ENCODE measurements at regions not wholly inside any gene's neighbourhood (a gene's known extent, or its start where the extent isn't known, plus 50 kb on each side); places are given as distances from the start of the nearest gene placed in this dataset.

- no peak for DNase-seq (ENCODE audit: low spot score)
- Histone ChIP-seq H3K27me3 (ENCODE audit: control insufficient read depth in 4 of 4, insufficient read depth in 4 of 4, low read length in 3 of 4) (peaks cover 0 to 8% (median 0%) of the 10 kb centered on the region in 4 donors), H3K4me3 (ENCODE audit: low read depth in 1 of 3, low read length in 3 of 3) (no peak overlapping the region), H3K36me3 (ENCODE audit: control insufficient read depth in 4 of 4, insufficient read depth in 3 of 4, low read depth in 1 of 4, low read length in 3 of 4) (no peaks in the 10 kb centered on the region), H3K9me3 (ENCODE audit: control insufficient read depth in 4 of 4, low read length in 3 of 4) (no peaks in the 10 kb centered on the region), H3K9ac (ENCODE audit: low read depth in 1 of 2, low read length in 2 of 2) (no peak overlapping the region), H3K27ac (ENCODE audit: low read depth in 1 of 2, low read length in 2 of 2) (no peak overlapping the region), H3K4me1 (ENCODE audit: control insufficient read depth in 4 of 4, insufficient read depth in 4 of 4, low read length in 3 of 4) (no peaks in the 10 kb centered on the region)
- WGBS, result 89% methylated on average over 5 of the region's 5 CpGs
- TF ChIP-seq SP1 (IDR thresholded peaks at IDR 0.05) (no peak), TAF1 (conservative IDR thresholded peaks at IDR 0.05) (no peak), RAD21 (IDR thresholded peaks at IDR 0.05) (no peak), HNF4G (IDR thresholded peaks at IDR 0.05) (no peak), NR2F2 (IDR thresholded peaks at IDR 0.05) (no peak), FOXA1 (IDR thresholded peaks at IDR 0.05) (no peak), RXRA (IDR thresholded peaks at IDR 0.05) (no peak)
- TF ChIP-seq, protein P1, sequence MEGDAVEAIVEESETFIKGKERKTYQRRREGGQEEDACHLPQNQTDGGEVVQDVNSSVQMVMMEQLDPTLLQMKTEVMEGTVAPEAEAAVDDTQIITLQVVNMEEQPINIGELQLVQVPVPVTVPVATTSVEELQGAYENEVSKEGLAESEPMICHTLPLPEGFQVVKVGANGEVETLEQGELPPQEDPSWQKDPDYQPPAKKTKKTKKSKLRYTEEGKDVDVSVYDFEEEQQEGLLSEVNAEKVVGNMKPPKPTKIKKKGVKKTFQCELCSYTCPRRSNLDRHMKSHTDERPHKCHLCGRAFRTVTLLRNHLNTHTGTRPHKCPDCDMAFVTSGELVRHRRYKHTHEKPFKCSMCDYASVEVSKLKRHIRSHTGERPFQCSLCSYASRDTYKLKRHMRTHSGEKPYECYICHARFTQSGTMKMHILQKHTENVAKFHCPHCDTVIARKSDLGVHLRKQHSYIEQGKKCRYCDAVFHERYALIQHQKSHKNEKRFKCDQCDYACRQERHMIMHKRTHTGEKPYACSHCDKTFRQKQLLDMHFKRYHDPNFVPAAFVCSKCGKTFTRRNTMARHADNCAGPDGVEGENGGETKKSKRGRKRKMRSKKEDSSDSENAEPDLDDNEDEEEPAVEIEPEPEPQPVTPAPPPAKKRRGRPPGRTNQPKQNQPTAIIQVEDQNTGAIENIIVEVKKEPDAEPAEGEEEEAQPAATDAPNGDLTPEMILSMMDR (IDR thresholded peaks at IDR 0.05; ENCODE audit: low read depth, low read length, missing input control), result no peak
- TF ChIP-seq, protein P2, sequence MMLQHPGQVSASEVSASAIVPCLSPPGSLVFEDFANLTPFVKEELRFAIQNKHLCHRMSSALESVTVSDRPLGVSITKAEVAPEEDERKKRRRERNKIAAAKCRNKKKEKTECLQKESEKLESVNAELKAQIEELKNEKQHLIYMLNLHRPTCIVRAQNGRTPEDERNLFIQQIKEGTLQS (IDR thresholded peaks at IDR 0.05), result no peak
Measured at GRCh38 chr21:38614558-38614957, 116.3 kb upstream of the ERG start.

GRCh38 chr21:38619480-38619879, 121.2 kb upstream of the ERG start:
- Histone ChIP-seq H3K27me3 (ENCODE audit: control insufficient read depth in 4 of 4, insufficient read depth in 4 of 4, low read length in 3 of 4) (no peaks in the 10 kb centered on the region), H3K9ac (ENCODE audit: low read depth in 1 of 2, low read length in 2 of 2) (no peak overlapping the region), H3K27ac (ENCODE audit: low read depth in 1 of 2, low read length in 2 of 2) (no peak overlapping the region), H3K36me3 (ENCODE audit: control insufficient read depth in 4 of 4, insufficient read depth in 3 of 4, low read depth in 1 of 4, low read length in 3 of 4) (no peaks in the 10 kb centered on the region), H3K4me1 (ENCODE audit: control insufficient read depth in 4 of 4, insufficient read depth in 4 of 4, low read length in 3 of 4) (no peaks in the 10 kb centered on the region), H3K9me3 (ENCODE audit: control insufficient read depth in 4 of 4, low read length in 3 of 4) (no peaks in the 10 kb centered on the region), H3K4me3 (ENCODE audit: low read depth in 1 of 3, low read length in 3 of 3) (no peak overlapping the region)
- WGBS, result 92% methylated on average over 2 of the region's 2 CpGs
- TF ChIP-seq, protein P1 (IDR thresholded peaks at IDR 0.05; ENCODE audit: low read depth, low read length, missing input control), result no peak
- no peak for TF ChIP-seq GABPA (IDR thresholded peaks at IDR 0.05 in 1 of 2, conservative IDR thresholded peaks at IDR 0.05 in 1 of 2)
- no peak for TF ChIP-seq FOXA1 (IDR thresholded peaks at IDR 0.05)
- no peak for TF ChIP-seq JUND (IDR thresholded peaks at IDR 0.05)
- no peak for DNase-seq (ENCODE audit: low spot score)

DNA sequence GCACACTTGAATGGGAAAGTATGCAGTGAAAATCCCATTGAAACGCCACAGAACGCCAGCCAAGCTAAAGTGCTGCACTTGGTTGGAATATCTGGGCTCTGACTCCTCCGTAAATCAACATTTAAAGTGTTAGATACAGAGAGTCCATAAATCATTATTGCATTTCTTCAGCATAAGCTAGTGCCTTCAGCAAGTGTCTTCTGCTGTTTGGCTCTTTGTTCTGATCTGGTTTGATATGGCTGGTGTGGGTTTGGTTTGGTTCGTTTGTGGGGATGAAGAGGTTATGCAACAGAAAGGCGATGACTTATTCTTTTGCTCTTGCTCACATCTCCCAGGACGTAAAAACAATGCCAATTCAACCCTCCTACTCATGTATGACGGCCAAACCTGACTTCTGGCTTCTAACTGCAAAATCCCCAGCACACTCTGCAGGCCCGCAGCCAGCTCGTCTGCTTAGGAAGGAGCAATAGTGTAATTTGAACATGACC, 121.8 kb upstream of the ERG start:
- H3K27ac ChIP-seq (ENCODE audit: low read depth in 1 of 2, low read length in 2 of 2), result no peak overlapping the region
- H3K9ac ChIP-seq (ENCODE audit: low read depth in 1 of 2, low read length in 2 of 2), result no peak overlapping the region
- no peaks in the 10 kb centered on the region for H3K36me3 ChIP-seq (ENCODE audit: control insufficient read depth in 4 of 4, insufficient read depth in 3 of 4, low read depth in 1 of 4, low read length in 3 of 4)
- TF ChIP-seq RXRA (IDR thresholded peaks at IDR 0.05), result no peak
- TF ChIP-seq HNF4G (IDR thresholded peaks at IDR 0.05), result no peak
- no peak for TF ChIP-seq GABPA (IDR thresholded peaks at IDR 0.05 in 1 of 2, conservative IDR thresholded peaks at IDR 0.05 in 1 of 2)
- TF ChIP-seq FOXA2 (IDR thresholded peaks at IDR 0.05), result no peak
- TF ChIP-seq YY1 (IDR thresholded peaks at IDR 0.05), result no peak
- TF ChIP-seq SP1 (IDR thresholded peaks at IDR 0.05), result no peak
- TF ChIP-seq, protein P3, sequence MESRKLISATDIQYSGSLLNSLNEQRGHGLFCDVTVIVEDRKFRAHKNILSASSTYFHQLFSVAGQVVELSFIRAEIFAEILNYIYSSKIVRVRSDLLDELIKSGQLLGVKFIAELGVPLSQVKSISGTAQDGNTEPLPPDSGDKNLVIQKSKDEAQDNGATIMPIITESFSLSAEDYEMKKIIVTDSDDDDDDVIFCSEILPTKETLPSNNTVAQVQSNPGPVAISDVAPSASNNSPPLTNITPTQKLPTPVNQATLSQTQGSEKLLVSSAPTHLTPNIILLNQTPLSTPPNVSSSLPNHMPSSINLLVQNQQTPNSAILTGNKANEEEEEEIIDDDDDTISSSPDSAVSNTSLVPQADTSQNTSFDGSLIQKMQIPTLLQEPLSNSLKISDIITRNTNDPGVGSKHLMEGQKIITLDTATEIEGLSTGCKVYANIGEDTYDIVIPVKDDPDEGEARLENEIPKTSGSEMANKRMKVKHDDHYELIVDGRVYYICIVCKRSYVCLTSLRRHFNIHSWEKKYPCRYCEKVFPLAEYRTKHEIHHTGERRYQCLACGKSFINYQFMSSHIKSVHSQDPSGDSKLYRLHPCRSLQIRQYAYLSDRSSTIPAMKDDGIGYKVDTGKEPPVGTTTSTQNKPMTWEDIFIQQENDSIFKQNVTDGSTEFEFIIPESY (IDR thresholded peaks at IDR 0.05), result no peak
- TF ChIP-seq HNF4A (conservative IDR thresholded peaks at IDR 0.05), result no peak
- TF ChIP-seq, protein P1 (IDR thresholded peaks at IDR 0.05; ENCODE audit: low read depth, low read length, missing input control), result no peak
- TF ChIP-seq JUND (IDR thresholded peaks at IDR 0.05), result no peak
- no peak for TF ChIP-seq NR2F2 (IDR thresholded peaks at IDR 0.05)
- no peak for TF ChIP-seq RAD21 (IDR thresholded peaks at IDR 0.05)
- TF ChIP-seq FOXA1 (IDR thresholded peaks at IDR 0.05), result no peak
- H3K4me1 ChIP-seq (ENCODE audit: control insufficient read depth in 4 of 4, insufficient read depth in 4 of 4, low read length in 3 of 4), result no peaks in the 10 kb centered on the region
- no peak overlapping the region for H3K4me3 ChIP-seq (ENCODE audit: low read depth in 1 of 3, low read length in 3 of 3)
- WGBS, result 76% methylated on average over 9 of the region's 9 CpGs
- H3K9me3 ChIP-seq (ENCODE audit: control insufficient read depth in 4 of 4, low read length in 3 of 4), result no peaks in the 10 kb centered on the region
- H3K27me3 ChIP-seq (ENCODE audit: control insufficient read depth in 4 of 4, insufficient read depth in 4 of 4, low read length in 3 of 4), result no peaks in the 10 kb centered on the region
- no peak for DNase-seq (ENCODE audit: low spot score)

All from liver (tissue), 8 donors.